Adipocyte (in vitro differentiated cells): ENCODE measurements at regions not wholly inside any gene's neighbourhood (a gene's known extent, or its start where the extent isn't known, plus 50 kb on each side); places are given as distances from the start of the nearest gene placed in this dataset.

ENCODE experiments used
- DNase-seq: peaks from one replicate; pipeline ENCODE4 v3.0.0-alpha.2; 2015; ENCODE audit warnings: low read depth
- H3K27me3 ChIP-seq: replicated peaks from 2 replicates; pipeline ENCODE4 v1.7.0; 2013; ENCODE audit warnings: mild to moderate bottlenecking, low read length, moderate library complexity; ENCODE audit not compliant: control insufficient read depth, insufficient read depth
- H3K36me3 ChIP-seq: 2 replicates; pipeline ENCODE4 v1.7.0; 2013; ENCODE audit warnings: low read length, mild to moderate bottlenecking, moderate library complexity; ENCODE audit not compliant: control insufficient read depth, insufficient read depth, severe bottlenecking
- H3K4me1 ChIP-seq: 2 replicates; pipeline ENCODE4 v1.7.0; 2013; ENCODE audit warnings: mild to moderate bottlenecking, low read length, moderate library complexity; ENCODE audit not compliant: control insufficient read depth, insufficient read depth
- H3K4me3 ChIP-seq: 2 replicates; pipeline ENCODE4 v1.7.0; 2013; ENCODE audit warnings: mild to moderate bottlenecking, low read length, moderate library complexity
- H3K9ac ChIP-seq: 2 replicates; pipeline ENCODE4 v1.7.0; 2013; ENCODE audit warnings: mild to moderate bottlenecking, low read length, moderate library complexity
- H3K9me3 ChIP-seq: 2 replicates; pipeline ENCODE4 v1.7.0; 2013; ENCODE audit warnings: mild to moderate bottlenecking, low read length, moderate library complexity; ENCODE audit not compliant: control insufficient read depth

DNA sequence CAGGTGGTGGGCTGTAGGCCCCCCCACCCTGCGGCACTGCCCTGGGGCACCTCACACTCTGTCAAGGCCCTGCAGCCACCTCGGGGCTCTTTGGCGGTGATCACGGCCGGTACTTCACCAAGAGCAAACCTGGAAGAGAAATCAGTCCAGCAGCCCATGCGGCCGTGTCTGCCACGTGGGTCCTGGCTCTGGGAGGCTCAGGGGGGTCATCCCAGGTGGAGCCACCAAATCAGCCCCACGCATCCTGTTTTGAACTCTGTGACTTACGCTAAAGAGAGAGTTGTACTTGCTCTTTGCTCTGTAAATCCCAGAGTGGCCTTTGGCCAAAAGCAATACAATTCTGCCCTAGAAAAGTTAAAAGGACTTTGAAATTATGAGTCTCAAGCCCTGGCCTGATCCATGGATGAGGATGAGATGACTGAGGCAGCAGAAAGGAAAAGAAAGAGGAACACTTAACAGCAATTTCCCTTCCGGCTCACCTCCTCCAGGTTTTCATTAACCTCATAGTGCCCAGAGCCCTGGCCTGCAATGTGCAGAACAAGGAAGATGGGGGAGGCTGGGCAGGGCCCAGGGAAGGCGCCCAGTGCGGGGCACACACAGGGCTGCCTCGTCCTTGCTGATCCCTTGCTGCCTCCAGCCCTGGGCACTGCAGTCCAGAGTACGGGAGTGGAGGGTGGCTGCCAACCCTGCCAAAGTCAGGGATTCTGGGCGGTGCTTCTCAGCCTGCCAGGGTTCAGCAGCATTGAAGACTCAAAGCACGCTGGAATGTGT, 337.0 kb downstream of the MATN1 start:
- Histone ChIP-seq H3K9ac (no peak overlapping the region), H3K4me1 (no peaks in the 10 kb centered on the region), H3K36me3 (no peaks in the 10 kb centered on the region), H3K9me3 (no peaks in the 10 kb centered on the region), H3K27me3 (peaks cover 4% of the 10 kb centered on the region), H3K4me3 (no peak overlapping the region)
- no peak for DNase-seq

DNA sequence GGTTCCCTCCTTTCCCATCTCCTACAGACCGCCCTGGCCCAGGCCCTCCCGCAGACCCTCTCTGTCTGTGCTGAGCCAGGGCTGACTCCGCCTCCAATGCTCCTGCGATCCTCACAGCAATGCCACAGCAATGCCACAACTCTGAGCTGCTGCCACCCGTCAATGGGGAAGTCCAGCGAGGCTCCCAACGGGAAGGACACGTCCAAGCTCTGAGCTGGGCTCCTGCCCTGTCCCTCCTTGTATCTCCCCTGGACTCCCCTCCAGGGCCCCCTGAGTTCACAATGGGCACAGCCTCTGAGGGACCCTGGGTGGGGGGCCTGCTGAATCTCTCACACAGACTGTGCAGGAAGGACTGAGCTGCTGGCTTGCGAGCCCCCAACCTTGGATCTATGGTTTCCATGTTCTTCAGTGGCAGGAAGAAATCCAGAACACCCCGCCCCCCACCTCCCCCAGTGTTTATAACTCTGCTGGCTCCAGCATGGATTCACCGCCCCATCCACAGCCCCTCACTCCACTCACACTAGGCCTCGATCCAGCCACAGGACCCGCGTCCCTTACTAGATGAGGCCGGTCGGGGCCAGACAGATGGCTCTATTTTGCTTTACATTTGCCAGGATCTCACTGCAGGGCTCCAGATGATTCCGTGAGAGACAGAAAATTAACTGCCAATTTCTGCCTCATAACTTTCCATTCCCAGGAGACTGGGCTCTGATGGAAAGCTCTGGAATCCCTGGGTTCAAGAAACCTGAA, 338.0 kb downstream of the MATN1 start:
- Histone ChIP-seq H3K27me3 (peaks cover 4% of the 10 kb centered on the region), H3K9ac (no peak overlapping the region), H3K36me3 (no peaks in the 10 kb centered on the region), H3K4me3 (no peak overlapping the region), H3K4me1 (no peaks in the 10 kb centered on the region), H3K9me3 (no peaks in the 10 kb centered on the region)
- no peak for DNase-seq

DNA sequence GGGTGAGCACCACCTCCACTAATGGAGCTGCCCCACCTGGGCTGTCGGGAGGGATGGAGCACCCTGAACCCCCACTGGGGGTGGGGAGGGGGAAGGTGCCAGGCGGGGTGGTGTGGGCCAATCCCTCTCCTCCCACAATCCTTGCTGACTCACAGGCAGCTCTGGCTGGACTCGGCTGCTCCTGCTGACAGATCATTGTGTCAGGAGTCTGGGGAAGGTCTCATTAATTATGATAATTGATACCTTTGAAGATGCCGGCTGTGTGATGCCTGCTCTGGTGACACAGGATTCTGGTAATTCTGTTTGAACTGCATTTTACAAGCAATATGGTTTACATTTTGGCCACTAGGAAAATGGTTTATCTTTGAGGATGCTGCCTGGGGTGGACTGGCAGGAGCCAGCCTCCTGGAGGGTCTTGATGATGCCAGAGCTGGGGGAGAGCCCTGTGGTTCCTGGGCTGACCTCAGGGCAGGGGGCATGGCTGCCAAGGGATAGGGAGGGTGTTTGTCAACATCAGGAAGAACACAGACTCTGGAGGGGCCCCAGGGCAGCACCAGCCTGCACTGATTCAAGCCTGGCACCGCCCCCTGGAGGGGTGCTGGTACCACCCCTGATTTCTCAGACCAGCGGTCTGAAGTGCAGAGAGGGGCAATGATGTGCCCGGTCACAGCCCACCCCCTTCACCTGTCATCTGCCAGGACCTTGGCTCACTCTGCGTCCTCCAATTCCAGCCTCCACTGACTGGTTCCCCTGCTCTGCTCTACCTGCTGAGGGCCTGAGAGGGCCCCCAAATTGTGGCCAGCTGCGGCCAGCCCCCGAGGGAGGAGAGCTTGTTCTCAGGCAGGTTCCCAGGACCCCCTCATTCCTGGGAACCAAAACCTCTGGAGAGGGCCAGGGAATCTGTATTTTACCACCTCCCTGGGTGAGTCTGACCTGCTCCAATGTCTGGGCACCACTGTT, 338.8 kb downstream of the MATN1 start:
- H3K36me3 ChIP-seq, result no peaks in the 10 kb centered on the region
- no peak overlapping the region for H3K4me3 ChIP-seq
- no peak for DNase-seq
- no peak overlapping the region for H3K9ac ChIP-seq
- H3K27me3 ChIP-seq, result peaks cover 4% of the 10 kb centered on the region
- no peaks in the 10 kb centered on the region for H3K9me3 ChIP-seq
- peaks cover 3% of the 10 kb centered on the region for H3K4me1 ChIP-seq

GRCh38 chr1:30383221-30383711, 340.1 kb downstream of the MATN1 start:
- H3K9me3 ChIP-seq, result no peaks in the 10 kb centered on the region
- DNase-seq, result no peak
- no peaks in the 10 kb centered on the region for H3K36me3 ChIP-seq
- H3K4me1 ChIP-seq, result peaks cover 9% of the 10 kb centered on the region
- no peak overlapping the region for H3K9ac ChIP-seq
- no peak overlapping the region for H3K4me3 ChIP-seq
- peaks cover 1% of the 10 kb centered on the region for H3K27me3 ChIP-seq

GRCh38 chr1:30382496-30382895, 340.9 kb downstream of the MATN1 start:
- DNase-seq, result no peak
- Histone ChIP-seq H3K9ac (no peak overlapping the region), H3K9me3 (no peaks in the 10 kb centered on the region), H3K4me1 (peaks cover 9% of the 10 kb centered on the region), H3K36me3 (no peaks in the 10 kb centered on the region), H3K27me3 (no peaks in the 10 kb centered on the region), H3K4me3 (no peak overlapping the region)

GRCh38 chr1:30381671-30382365, 341.6 kb downstream of the MATN1 start:
- Histone ChIP-seq H3K36me3 (no peaks in the 10 kb centered on the region), H3K4me3 (no peak overlapping the region), H3K9me3 (no peaks in the 10 kb centered on the region), H3K27me3 (peaks cover 4% of the 10 kb centered on the region), H3K9ac (no peak overlapping the region), H3K4me1 (peaks cover 9% of the 10 kb centered on the region)
- DNase-seq, result no peak

DNA sequence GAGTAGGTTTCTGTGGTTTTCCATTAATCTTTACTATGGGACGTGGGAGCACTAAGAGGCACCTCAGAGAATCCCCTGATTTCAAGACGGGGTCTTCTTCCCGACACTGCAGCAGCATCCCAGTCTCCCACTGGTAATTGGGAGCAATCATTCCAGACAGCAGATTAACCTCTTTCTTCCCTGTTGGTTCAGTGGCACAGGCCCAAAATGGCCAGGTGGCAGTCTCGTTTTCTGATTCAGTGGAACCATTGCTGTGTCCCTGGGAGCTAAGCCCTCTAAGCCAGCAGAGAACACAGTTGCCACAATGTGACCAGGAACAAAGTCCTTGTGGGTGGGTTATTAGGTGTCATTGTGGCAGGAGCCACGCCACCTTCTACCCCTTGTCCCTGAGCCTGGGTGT, 342.1 kb downstream of the MATN1 start:
- Histone ChIP-seq H3K9me3 (no peaks in the 10 kb centered on the region), H3K4me1 (peaks cover 9% of the 10 kb centered on the region), H3K36me3 (no peaks in the 10 kb centered on the region), H3K9ac (no peak overlapping the region), H3K27me3 (peaks cover 4% of the 10 kb centered on the region), H3K4me3 (no peak overlapping the region)
- no peak for DNase-seq

- no peak for DNase-seq
- Histone ChIP-seq H3K9me3 (no peaks in the 10 kb centered on the region), H3K27me3 (peaks cover 4% of the 10 kb centered on the region), H3K9ac (no peak overlapping the region), H3K36me3 (no peaks in the 10 kb centered on the region), H3K4me1 (peaks cover 9% of the 10 kb centered on the region), H3K4me3 (no peak overlapping the region)
Observed at GRCh38 chr1:30380625-30380984, 342.8 kb downstream of the MATN1 start.

DNA sequence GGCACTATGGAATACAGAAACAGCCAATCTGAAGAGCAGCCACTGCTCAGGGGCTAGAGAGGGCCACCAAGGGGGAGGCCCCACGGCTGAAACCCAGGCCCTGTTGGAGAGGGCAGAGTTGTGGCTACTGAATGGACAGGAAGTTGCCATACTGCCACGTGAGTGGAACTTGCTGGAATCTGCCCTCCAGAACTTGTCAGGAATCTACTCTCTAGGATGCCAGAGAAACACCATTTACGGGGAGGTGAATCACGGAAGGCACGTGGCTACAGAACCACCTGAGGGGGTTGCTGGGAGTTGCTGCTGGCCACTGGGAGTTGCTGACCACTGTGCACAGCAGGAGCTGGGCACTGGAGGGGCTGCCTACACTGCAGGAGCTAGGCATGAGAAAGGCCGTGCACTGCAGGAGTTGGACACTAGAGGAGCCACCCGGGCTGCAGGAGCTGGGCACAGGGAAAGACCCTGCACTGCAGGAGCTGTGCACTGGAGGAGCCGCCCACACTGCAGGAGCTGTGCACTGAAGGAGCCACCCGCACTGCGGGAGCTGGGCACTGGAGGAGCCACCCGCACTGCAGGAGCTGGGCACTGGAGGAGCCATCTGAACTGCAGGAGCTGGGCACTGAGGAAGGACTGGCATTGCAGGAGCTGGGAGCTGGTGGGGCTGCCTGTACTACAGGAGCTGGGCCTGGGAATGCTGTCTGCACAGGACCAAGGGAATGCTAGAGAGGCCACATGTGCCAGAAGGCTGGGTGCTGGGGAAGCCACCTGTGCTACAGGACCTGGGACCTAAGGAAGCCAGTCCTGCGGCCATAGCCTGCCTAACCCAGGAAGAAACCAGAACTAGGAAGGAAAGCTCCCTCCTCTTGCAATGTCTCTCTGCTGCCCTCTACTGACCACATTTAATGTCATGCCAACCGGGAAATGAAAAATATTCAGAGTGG, 343.4 kb downstream of the MATN1 start:
- Histone ChIP-seq H3K9ac (peak overlapping the region; percentile 11), H3K4me3 (no peak overlapping the region), H3K36me3 (no peaks in the 10 kb centered on the region), H3K27me3 (peaks cover 4% of the 10 kb centered on the region), H3K9me3 (no peaks in the 10 kb centered on the region), H3K4me1 (peaks cover 9% of the 10 kb centered on the region)
- peak; percentile 94 for DNase-seq
